Kidney epithelial cell (primary cell): ENCODE measurements at regions not wholly inside any gene's neighbourhood (a gene's known extent, or its start where the extent isn't known, plus 50 kb on each side); places are given as distances from the start of the nearest gene placed in this dataset.

Experiments
- DNase-seq: peaks from one replicate; pipeline ENCODE4 v3.0.0-alpha.2; 2010; ENCODE audit warnings: low read depth
- H3K27me3 ChIP-seq: 2 replicates; pipeline ENCODE4 v1.6.0; 2011; ENCODE audit warnings: low read length; ENCODE audit not compliant: control insufficient read depth, insufficient read depth
- H3K36me3 ChIP-seq: 2 replicates; pipeline ENCODE4 v1.5.1; 2011; ENCODE audit warnings: low read length; ENCODE audit not compliant: control insufficient read depth, insufficient read depth
- H3K4me3 ChIP-seq: 2 replicates; pipeline ENCODE4 v1.5.1; 2011; ENCODE audit warnings: low read depth, mild to moderate bottlenecking, control low read depth, low read length
- TF ChIP-seq, protein P1 (sequence below): IDR thresholded peaks from 2 replicates; pipeline ENCODE4 v1.5.1; 2011; ENCODE audit warnings: mild to moderate bottlenecking, moderate library complexity, low read length, control low read depth, inconsistent platforms; ENCODE audit not compliant: insufficient read depth, poor library complexity, severe bottlenecking

GRCh38 chr4:181770971-181771370 is 472.2 kb upstream of the TENM3 start:
- no peak for DNase-seq
- TF ChIP-seq, protein P1, sequence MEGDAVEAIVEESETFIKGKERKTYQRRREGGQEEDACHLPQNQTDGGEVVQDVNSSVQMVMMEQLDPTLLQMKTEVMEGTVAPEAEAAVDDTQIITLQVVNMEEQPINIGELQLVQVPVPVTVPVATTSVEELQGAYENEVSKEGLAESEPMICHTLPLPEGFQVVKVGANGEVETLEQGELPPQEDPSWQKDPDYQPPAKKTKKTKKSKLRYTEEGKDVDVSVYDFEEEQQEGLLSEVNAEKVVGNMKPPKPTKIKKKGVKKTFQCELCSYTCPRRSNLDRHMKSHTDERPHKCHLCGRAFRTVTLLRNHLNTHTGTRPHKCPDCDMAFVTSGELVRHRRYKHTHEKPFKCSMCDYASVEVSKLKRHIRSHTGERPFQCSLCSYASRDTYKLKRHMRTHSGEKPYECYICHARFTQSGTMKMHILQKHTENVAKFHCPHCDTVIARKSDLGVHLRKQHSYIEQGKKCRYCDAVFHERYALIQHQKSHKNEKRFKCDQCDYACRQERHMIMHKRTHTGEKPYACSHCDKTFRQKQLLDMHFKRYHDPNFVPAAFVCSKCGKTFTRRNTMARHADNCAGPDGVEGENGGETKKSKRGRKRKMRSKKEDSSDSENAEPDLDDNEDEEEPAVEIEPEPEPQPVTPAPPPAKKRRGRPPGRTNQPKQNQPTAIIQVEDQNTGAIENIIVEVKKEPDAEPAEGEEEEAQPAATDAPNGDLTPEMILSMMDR, result no peak
- H3K4me3 ChIP-seq, result no peak overlapping the region
- no peaks in the 10 kb centered on the region for H3K27me3 ChIP-seq
- H3K36me3 ChIP-seq, result no peaks in the 10 kb centered on the region

DNA sequence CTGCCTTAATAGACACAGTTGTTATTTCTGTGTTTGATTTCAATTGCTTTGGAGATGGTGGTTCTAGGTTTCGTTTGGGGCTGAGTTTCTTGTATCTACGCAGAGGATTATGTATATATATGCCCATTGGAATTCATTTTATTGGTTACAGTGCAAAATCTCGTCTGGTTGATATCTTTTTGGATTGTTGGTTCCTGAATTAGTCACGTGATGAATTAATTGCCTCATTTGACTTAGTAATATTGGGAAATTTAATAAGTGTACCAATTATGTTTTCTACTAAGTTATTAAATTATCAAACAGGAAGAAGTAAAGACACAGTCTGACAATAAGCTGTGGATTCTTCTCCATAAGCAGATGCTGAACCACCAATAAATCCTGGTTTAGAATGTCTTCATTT is 467.9 kb upstream of the TENM3 start:
- DNase-seq, result no peak
- Histone ChIP-seq H3K36me3 (no peaks in the 10 kb centered on the region), H3K27me3 (no peaks in the 10 kb centered on the region), H3K4me3 (no peak overlapping the region)
- TF ChIP-seq, protein P1, result no peak

DNA sequence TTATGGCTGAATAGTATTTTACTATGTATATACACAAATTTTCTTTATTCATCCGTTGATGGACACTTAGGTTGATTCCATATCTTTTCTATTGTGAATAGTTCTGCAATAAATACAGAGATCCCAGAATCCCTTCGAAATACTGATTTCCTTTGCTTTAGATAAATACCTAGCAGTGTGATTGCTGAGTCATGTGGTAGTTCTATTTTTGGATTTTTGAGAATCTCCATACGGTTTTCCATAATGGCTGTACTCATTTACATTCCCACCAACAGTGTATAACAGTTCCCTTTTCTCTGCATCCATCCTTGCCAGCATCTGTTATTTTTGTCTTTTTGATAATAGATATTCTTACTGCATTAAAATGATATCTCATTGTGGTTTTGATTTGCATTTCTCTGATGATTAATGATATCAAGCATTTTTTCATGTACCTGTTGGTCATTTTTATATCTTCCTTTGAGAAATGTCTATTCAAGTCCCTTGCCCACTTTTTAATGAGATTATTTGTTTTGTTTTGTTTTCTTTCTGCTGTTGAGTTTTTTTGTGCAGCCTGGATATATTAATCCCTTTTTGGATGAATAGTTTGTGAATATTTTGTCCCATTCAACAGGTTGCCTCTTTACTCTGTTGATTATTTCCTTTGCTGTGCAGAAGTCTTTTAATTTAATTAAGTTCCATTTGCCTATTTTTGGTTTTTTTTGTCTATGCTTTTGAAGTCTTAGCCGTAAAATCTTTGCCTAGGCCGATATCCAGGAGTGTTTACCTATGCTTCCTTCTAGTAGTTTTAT is 466.7 kb upstream of the TENM3 start:
- no peak overlapping the region for H3K4me3 ChIP-seq
- TF ChIP-seq, protein P1, result no peak
- H3K36me3 ChIP-seq, result no peaks in the 10 kb centered on the region
- no peaks in the 10 kb centered on the region for H3K27me3 ChIP-seq
- DNase-seq, result no peak

DNA sequence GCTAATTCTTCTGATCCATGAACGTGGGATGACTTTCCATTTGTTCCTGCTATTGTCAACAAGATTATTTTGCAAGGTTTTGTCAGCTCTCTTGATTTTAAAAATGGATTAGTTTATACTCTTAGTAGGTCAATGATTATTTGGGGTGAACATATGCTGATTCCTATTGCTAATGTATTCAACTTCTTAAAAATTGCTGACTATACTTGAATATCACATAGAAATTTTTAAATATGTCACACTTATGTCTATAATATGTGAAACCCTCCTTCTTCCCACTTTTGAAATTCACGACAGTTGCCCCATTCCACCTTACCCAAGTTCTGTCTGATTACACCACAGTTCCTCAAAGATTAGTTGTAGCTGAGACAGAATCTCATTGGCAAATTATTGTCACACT is 465.7 kb upstream of the TENM3 start:
- H3K27me3 ChIP-seq, result no peaks in the 10 kb centered on the region
- H3K4me3 ChIP-seq, result no peak overlapping the region
- H3K36me3 ChIP-seq, result no peaks in the 10 kb centered on the region
- TF ChIP-seq, protein P1, result no peak
- no peak for DNase-seq

DNA sequence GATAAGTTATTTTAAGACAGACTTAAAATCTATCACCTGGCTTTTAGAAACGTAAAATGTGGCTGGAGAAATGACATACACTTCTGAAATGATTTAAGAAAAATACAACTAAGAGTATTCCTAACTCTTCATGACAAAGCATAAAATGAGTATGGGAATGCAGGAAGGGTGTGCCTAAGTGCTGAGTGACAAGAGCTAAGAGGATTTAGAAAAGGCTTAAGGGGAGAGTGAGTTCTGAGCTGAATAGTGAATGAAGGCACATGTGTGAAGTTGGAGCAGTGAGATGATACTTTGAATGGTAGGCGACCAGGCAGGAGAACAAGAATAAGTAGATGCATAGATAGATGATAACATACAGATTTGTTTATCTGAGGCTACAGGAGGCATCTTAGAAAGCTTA is 458.3 kb upstream of the TENM3 start:
- TF ChIP-seq, protein P1, result no peak
- H3K36me3 ChIP-seq, result no peaks in the 10 kb centered on the region
- no peak for DNase-seq
- H3K27me3 ChIP-seq, result no peaks in the 10 kb centered on the region
- H3K4me3 ChIP-seq, result no peak overlapping the region

DNA sequence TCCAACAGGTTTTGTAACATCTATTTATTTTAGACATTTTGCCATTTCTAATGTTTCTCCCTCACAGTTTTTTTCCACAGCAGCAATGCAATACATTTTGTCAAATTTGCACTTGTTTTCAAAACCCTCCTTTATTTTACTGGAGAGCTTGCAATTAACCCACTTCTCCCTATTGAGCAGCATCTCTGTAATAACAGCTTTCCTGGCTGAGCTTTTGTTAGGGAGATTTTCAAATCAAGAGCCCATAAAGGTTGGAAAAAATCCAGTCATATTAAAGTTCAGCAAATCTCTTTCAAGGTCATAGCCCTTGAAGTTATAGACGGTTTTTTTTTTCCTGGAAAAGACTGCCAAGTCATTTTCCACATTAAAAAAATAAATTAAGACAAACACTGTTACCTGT is 450.6 kb upstream of the TENM3 start:
- DNase-seq, result no peak
- TF ChIP-seq, protein P1, result no peak
- Histone ChIP-seq H3K36me3 (no peaks in the 10 kb centered on the region), H3K27me3 (no peaks in the 10 kb centered on the region), H3K4me3 (no peak overlapping the region)
